ENCODE measurements at regions not wholly inside any gene's neighbourhood (a gene's known extent, or its start where the extent isn't known, plus 50 kb on each side); places are given as distances from the start of the nearest gene placed in this dataset.

DNA sequence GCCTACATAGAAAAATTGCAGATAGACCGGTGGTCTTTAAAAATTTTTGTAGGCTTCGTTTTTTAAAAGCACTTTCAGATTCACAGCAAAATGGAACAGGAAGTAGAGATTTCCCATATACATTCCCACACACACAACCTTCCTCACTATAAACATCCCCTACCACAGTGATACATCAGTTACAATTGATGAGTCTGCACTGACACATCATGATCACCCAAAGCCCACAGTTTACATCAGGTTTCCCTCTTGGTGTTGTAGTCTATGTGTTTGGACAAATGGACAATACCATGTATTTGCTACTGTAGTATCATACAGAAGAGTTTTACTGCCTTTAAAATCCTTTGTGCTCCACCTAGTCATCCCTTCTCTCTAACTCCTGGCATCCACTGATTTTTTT is 113.9 kb upstream of the ADAMTS18 start:
- no peaks in the 10 kb centered on the region for H3K36me3 ChIP-seq
- no peaks in the 10 kb centered on the region for H3K4me1 ChIP-seq
- H3K27ac ChIP-seq = no peak overlapping the region
- ATAC-seq = no peak
- no peak for DNase-seq
- WGBS (ENCODE audit: insufficient coverage, low coverage, low lambda C conversion rate, missing lambda C conversion rate) = 9% methylated on average over 1 of the region's 2 CpGs
- H3K4me3 ChIP-seq = no peak overlapping the region
- H3K9me3 ChIP-seq = no peaks in the 10 kb centered on the region
- H3K27me3 ChIP-seq = no peaks in the 10 kb centered on the region
- no peak for TF ChIP-seq CTCF (IDR thresholded peaks at IDR 0.05)
- TF ChIP-seq POLR2A (IDR thresholded peaks at IDR 0.05) = no peak
- intact Hi-C loops (cut with DNase I) = no loop called here

- ATAC-seq (no peak), DNase-seq (no peak)
- intact Hi-C loops (cut with DNase I) = no loop called here
- Histone ChIP-seq H3K4me3 (no peak overlapping the region), H3K27me3 (no peaks in the 10 kb centered on the region), H3K9me3 (no peaks in the 10 kb centered on the region), H3K4me1 (no peaks in the 10 kb centered on the region), H3K36me3 (no peaks in the 10 kb centered on the region), H3K27ac (no peak overlapping the region)
- TF ChIP-seq POLR2A (IDR thresholded peaks at IDR 0.05) = no peak
- WGBS (ENCODE audit: insufficient coverage, low coverage, low lambda C conversion rate, missing lambda C conversion rate) = 51% methylated on average over 7 of the region's 7 CpGs
Observed at GRCh38 chr16:77549876-77550275, 115.0 kb upstream of the ADAMTS18 start.

GRCh38 chr16:77551357-77551756 is 116.5 kb upstream of the ADAMTS18 start:
- 75% methylated on average over 2 of the region's 2 CpGs for WGBS (ENCODE audit: insufficient coverage, low coverage, low lambda C conversion rate, missing lambda C conversion rate)
- no peak for TF ChIP-seq POLR2A (IDR thresholded peaks at IDR 0.05)
- TF ChIP-seq CTCF (IDR thresholded peaks at IDR 0.05) = no peak
- no peaks in the 10 kb centered on the region for H3K27me3 ChIP-seq
- intact Hi-C loops (cut with DNase I) = no loop called here
- no peaks in the 10 kb centered on the region for H3K9me3 ChIP-seq
- ATAC-seq = no peak
- H3K36me3 ChIP-seq = no peaks in the 10 kb centered on the region
- DNase-seq = no peak
- H3K27ac ChIP-seq = no peak overlapping the region
- H3K4me3 ChIP-seq = no peak overlapping the region
- no peaks in the 10 kb centered on the region for H3K4me1 ChIP-seq

- ATAC-seq (no peak), DNase-seq (no peak)
- no peaks in the 10 kb centered on the region for H3K9me3 ChIP-seq
- H3K4me1 ChIP-seq = no peaks in the 10 kb centered on the region
- H3K27me3 ChIP-seq = no peaks in the 10 kb centered on the region
- H3K27ac ChIP-seq = no peak overlapping the region
- H3K4me3 ChIP-seq = no peak overlapping the region
- 66% methylated on average over 6 of the region's 9 CpGs for WGBS (ENCODE audit: insufficient coverage, low coverage, low lambda C conversion rate, missing lambda C conversion rate)
- TF ChIP-seq CTCF (IDR thresholded peaks at IDR 0.05) = no peak
- TF ChIP-seq POLR2A (IDR thresholded peaks at IDR 0.05) = no peak
- no peaks in the 10 kb centered on the region for H3K36me3 ChIP-seq
- intact Hi-C loops (cut with DNase I) = no loop called here
Observed at GRCh38 chr16:77553130-77553529, 118.3 kb upstream of the ADAMTS18 start.

DNA sequence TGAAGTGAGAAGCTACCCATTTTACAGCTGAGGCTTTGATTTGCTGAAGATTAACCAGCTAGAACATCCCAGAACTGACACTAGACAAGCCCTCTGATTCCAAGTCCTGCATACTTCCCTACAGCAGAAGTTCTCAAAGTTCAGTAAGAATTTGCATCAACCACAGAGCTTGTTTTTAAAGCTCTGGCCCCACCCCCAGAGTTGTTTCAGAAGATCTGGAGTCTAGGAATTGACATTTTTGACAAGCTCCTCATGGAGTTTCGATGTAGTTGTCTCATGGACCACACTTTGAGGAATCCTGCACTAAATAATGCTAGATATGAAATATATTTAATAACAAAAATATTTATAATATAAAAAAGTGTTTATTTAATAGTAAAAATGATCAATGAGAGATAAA is 120.3 kb upstream of the ADAMTS18 start:
- no peaks in the 10 kb centered on the region for H3K4me1 ChIP-seq
- H3K9me3 ChIP-seq = no peaks in the 10 kb centered on the region
- no peaks in the 10 kb centered on the region for H3K36me3 ChIP-seq
- no peak for TF ChIP-seq CTCF (IDR thresholded peaks at IDR 0.05)
- TF ChIP-seq POLR2A (IDR thresholded peaks at IDR 0.05) = no peak
- no peak overlapping the region for H3K27ac ChIP-seq
- intact Hi-C loops (cut with DNase I) = no loop called here
- WGBS (ENCODE audit: insufficient coverage, low coverage, low lambda C conversion rate, missing lambda C conversion rate) = 38% methylated on average over 1 of the region's 1 CpG
- ATAC-seq = no peak
- no peak overlapping the region for H3K4me3 ChIP-seq
- no peaks in the 10 kb centered on the region for H3K27me3 ChIP-seq
- no peak for DNase-seq

Measured in right lobe of liver (tissue), 6 donors.